ENCODE measurements at regions not wholly inside any gene's neighbourhood (a gene's known extent, or its start where the extent isn't known, plus 50 kb on each side); places are given as distances from the start of the nearest gene placed in this dataset.

GRCh38 chr14:21894003-21894897, 220.6 kb upstream of the OR4E1 start:
- no TSS peak for BruUV-seq (replicated peaks)
- H2AFZ ChIP-seq (ENCODE audit: control insufficient read depth, low read depth, low read length) = no peak overlapping the region
- H4K20me1 ChIP-seq (ENCODE audit: control insufficient read depth, insufficient read depth) = no peaks in the 10 kb centered on the region
- H3K4me3 ChIP-seq = no peak overlapping the region
- peak; percentile 71 for FAIRE-seq
- no peaks in the 10 kb centered on the region for H3K79me2 ChIP-seq (ENCODE audit: control insufficient read depth, insufficient read depth, low read length)
- H3K36me3 ChIP-seq (ENCODE audit: control insufficient read depth in 2 of 2, insufficient read depth in 2 of 2, low read length in 1 of 2) = no peaks in the 10 kb centered on the region
- no peak overlapping the region for H3K27ac ChIP-seq (ENCODE audit: control insufficient read depth, insufficient read depth)
- CTCF ChIA-PET = no interaction called here
- intact Hi-C loops (cut with micrococcal nuclease; ENCODE audit: unreplicated experiment) (no loop called here), in situ Hi-C loops (cut with MboI) (no loop called here)
- ATAC-seq = peak; percentile 63
- SMC1A ChIA-PET (ENCODE audit: uncharacterized antibody, unreplicated experiment) = no interaction called here
- no peak for DNase-seq (ENCODE audit: low read depth, low spot score)
- H3K4me1 ChIP-seq (ENCODE audit: control insufficient read depth, insufficient read depth, low read length) = no peaks in the 10 kb centered on the region
- POLR2A ChIA-PET = no interaction called here
- no peaks in the 10 kb centered on the region for H3K27me3 ChIP-seq (replicated peaks in 1 of 2; ENCODE audit: control insufficient read depth in 2 of 2, insufficient read depth in 2 of 2, low read length in 1 of 2)
- H3K9ac ChIP-seq (ENCODE audit: control insufficient read depth, insufficient read depth, low read length) = no peak overlapping the region
- RAD21 ChIA-PET (ENCODE audit: unreplicated experiment) = no interaction called here
- no peaks in the 10 kb centered on the region for H3K9me3 ChIP-seq (replicated peaks; ENCODE audit: control insufficient read depth, insufficient read depth, low read length)
- H3K4me2 ChIP-seq (ENCODE audit: control insufficient read depth, insufficient read depth) = no peak overlapping the region
- 6% methylated on average over 13 of the region's 13 CpGs for WGBS (ENCODE audit: insufficient coverage, insufficient replicate concordance, low lambda C conversion rate, missing lambda C conversion rate)
- TF ChIP-seq YBX1 (IDR thresholded peaks at IDR 0.05) = no peak
- no peak for TF ChIP-seq SREBF2 (IDR thresholded peaks at IDR 0.05; ENCODE audit: low read length)
- no peak for TF ChIP-seq DPF2 (IDR thresholded peaks at IDR 0.05)
- TF ChIP-seq RAD21 (IDR thresholded peaks at IDR 0.05; ENCODE audit: insufficient read depth, low read depth, low read length) = 0 out of 2 replicates have a peak, but pooled peaks have one; percentile 4
- TF ChIP-seq NFXL1 (IDR thresholded peaks at IDR 0.05; ENCODE audit: borderline replicate concordance) = no peak
- no peak for TF ChIP-seq TARDBP (IDR thresholded peaks at IDR 0.05; ENCODE audit: borderline replicate concordance)
- TF ChIP-seq MEF2B (IDR thresholded peaks at IDR 0.05; ENCODE audit: partially characterized antibody, poor library complexity, severe bottlenecking) = no peak
- no peak for TF ChIP-seq ZNF274 (IDR thresholded peaks at IDR 0.05; ENCODE audit: insufficient read depth, insufficient read length)
- TF ChIP-seq ATF7 (IDR thresholded peaks at IDR 0.05; ENCODE audit: low read depth) = peak; percentile 33; the same call in 1 of the 2 replicates
- TF ChIP-seq KAT2A (conservative IDR thresholded peaks at IDR 0.05; ENCODE audit: control insufficient read depth, low read depth, low read length) = no peak
- no peak for TF ChIP-seq NBN (IDR thresholded peaks at IDR 0.05)
- TF ChIP-seq CTCF (IDR thresholded peaks at IDR 0.05 in 2 of 3, conservative IDR thresholded peaks at IDR 0.05 in 1 of 3; ENCODE audit: control insufficient read depth in 2 of 3, extremely low read depth in 1 of 3, insufficient read depth in 1 of 3, low read depth in 3 of 3, low read length in 3 of 3) = peak; percentile 17 to 47 (median 46); a peak in 4 of 6 replicates
- no peak for TF ChIP-seq STAT1 (conservative IDR thresholded peaks at IDR 0.05)
- TF ChIP-seq PKNOX1 (IDR thresholded peaks at IDR 0.05) = no peak
- no peak for TF ChIP-seq NKRF (conservative IDR thresholded peaks at IDR 0.05)
- TF ChIP-seq MXI1 (IDR thresholded peaks at IDR 0.05; ENCODE audit: low read depth, low read length) = no peak
- no peak for TF ChIP-seq JUNB (IDR thresholded peaks at IDR 0.05)
- TF ChIP-seq SKIL (IDR thresholded peaks at IDR 0.05; ENCODE audit: low read depth, poor library complexity, severe bottlenecking) = no peak
